Adrenal gland (tissue), 9 donors: ENCODE measurements at regions not wholly inside any gene's neighbourhood (a gene's known extent, or its start where the extent isn't known, plus 50 kb on each side); places are given as distances from the start of the nearest gene placed in this dataset.

Experiments used
- DNase-seq, 7 donors: peaks; one replicate each; pipeline ENCODE4 v3.0.0-alpha.2; 2019 to 2020
- H3K27ac ChIP-seq, 5 donors: fragments of 200-600 bp; sonication (generic) in 4 of 5; 1 replicate in 3 of 5; 2 replicates in 2 of 5; pipeline versions ENCODE4 v1.5.1 to v1.8.0; 2016 to 2020; ENCODE audit warnings: mild to moderate bottlenecking in 1 of 5
- H3K27me3 ChIP-seq: fragments of 200-600 bp; 2 replicates; pipeline ENCODE4 v1.8.0; 2021
- H3K36me3 ChIP-seq, 2 donors: fragments of 200-600 bp; replicated peaks in 1 of 2; 1 replicate in 1 of 2; 2 replicates in 1 of 2; pipeline versions ENCODE4 v1.5.1 to v1.8.0; 2018 to 2022
- H3K4me1 ChIP-seq, 2 donors: fragments of 200-600 bp; replicated peaks in 1 of 2; 1 replicate in 1 of 2; 2 replicates in 1 of 2; pipeline versions ENCODE4 v1.5.1 to v1.8.0; 2018 to 2021
- H3K4me3 ChIP-seq, 4 donors: fragments of 200-600 bp; sonication (generic) in 3 of 4; one replicate each; pipeline ENCODE4 v1.5.1; 2016 to 2018
- H3K9me3 ChIP-seq, 3 donors: fragments of 200-600 bp; sonication (generic) in 1 of 3; replicated peaks in 1 of 3; 1 replicate in 2 of 3; 2 replicates in 1 of 3; pipeline versions ENCODE4 v1.5.1 to v1.8.0; 2016 to 2021
- POLR2A ChIP-seq, 2 donors: fragments of 450-650 bp; IDR thresholded peaks; one replicate each; pipeline ENCODE4 v1.6.1; 2017; ENCODE audit warnings: antibody characterized with exemption in 2 of 2, mild to moderate bottlenecking in 2 of 2, moderate library complexity in 1 of 2
- WGBS, 4 donors: extraction: QIAGEN DNeasy Blood & Tissue Kit in 2 of 4; methylation state at CpG; one replicate each; pipeline versions ENCODE4 v1.1.5 to v1.1.7; 2013 to 2017; 5-methylcytosine and 5-hydroxymethylcytosine counted together
- intact Hi-C, 2 donors: fragments of 100-400 bp; cut with DNase I; formaldehyde crosslinking; loops; one replicate each; pipeline versions ENCODE4 v1.14.1 to v1.15.0; 2022 to 2023
- TF ChIP-seq, protein P1 (sequence below), 6 experiments: fragments of 450-650 bp in 4 of 6; fragments of 200-600 bp in 2 of 6; sonication (generic) in 1 of 6; IDR thresholded peaks; 1 replicate in 5 of 6; 2 replicates in 1 of 6; pipeline versions ENCODE4 v1.5.1 to v1.8.0; 2016 to 2021; ENCODE audit warnings: antibody characterized with exemption in 6 of 6, mild to moderate bottlenecking in 2 of 6, moderate library complexity in 1 of 6
- donor health status: healthy with polysubstance abuse.
- donor health status: Bipolar disorder and iron deficiency.
- donor health status: DM: yes; HTN: yes; CAD: no.
- donor health status: DM: no; HTN: no; CAD: no.
- donor health status: DM: no; HTN: no; CAD: no.

DNA sequence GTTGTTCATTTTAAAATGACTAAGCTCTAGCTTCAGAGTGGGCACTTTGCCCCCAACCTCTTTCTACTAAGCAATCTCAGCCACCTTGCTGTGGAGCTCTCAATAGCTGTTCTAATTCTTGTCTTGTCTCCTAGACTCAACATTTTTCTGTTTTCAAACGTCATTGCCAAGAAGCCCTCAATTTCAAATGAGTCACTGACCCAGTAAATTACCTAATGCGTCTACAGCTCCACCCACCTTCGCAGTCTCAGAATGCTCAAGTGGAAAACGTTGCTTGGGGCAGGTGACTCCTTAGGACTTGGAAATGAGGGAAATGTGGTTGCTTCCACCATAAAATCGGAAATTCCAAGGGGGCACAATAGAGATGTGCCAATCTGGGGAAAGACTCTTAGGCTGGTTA lies 59.0 kb downstream of the ING2 start:
- Histone ChIP-seq H3K9me3 (no peaks in the 10 kb centered on the region), H3K4me1 (peaks cover 0 to 10% of the 10 kb centered on the region in 2 donors), H3K4me3 (no peak overlapping the region), H3K27me3 (no peaks in the 10 kb centered on the region), H3K27ac (peak overlapping the region; percentile 18 to 84 (median 65)), H3K36me3 (no peaks in the 10 kb centered on the region)
- 37 to 52% (median 47%) methylated on average over 5 of the region's 5 CpGs for WGBS, 4 donors
- DNase-seq, result peak; percentile 69 to 87 (median 80)
- TF ChIP-seq, protein P1, sequence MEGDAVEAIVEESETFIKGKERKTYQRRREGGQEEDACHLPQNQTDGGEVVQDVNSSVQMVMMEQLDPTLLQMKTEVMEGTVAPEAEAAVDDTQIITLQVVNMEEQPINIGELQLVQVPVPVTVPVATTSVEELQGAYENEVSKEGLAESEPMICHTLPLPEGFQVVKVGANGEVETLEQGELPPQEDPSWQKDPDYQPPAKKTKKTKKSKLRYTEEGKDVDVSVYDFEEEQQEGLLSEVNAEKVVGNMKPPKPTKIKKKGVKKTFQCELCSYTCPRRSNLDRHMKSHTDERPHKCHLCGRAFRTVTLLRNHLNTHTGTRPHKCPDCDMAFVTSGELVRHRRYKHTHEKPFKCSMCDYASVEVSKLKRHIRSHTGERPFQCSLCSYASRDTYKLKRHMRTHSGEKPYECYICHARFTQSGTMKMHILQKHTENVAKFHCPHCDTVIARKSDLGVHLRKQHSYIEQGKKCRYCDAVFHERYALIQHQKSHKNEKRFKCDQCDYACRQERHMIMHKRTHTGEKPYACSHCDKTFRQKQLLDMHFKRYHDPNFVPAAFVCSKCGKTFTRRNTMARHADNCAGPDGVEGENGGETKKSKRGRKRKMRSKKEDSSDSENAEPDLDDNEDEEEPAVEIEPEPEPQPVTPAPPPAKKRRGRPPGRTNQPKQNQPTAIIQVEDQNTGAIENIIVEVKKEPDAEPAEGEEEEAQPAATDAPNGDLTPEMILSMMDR (IDR thresholded peaks at IDR 0.05), result peak in 1 of 6 experiments; percentile 16
- peak in 1 of 2 donors; percentile 58 for TF ChIP-seq POLR2A (IDR thresholded peaks at IDR 0.05)
- intact Hi-C loops, result no loop called here

DNA sequence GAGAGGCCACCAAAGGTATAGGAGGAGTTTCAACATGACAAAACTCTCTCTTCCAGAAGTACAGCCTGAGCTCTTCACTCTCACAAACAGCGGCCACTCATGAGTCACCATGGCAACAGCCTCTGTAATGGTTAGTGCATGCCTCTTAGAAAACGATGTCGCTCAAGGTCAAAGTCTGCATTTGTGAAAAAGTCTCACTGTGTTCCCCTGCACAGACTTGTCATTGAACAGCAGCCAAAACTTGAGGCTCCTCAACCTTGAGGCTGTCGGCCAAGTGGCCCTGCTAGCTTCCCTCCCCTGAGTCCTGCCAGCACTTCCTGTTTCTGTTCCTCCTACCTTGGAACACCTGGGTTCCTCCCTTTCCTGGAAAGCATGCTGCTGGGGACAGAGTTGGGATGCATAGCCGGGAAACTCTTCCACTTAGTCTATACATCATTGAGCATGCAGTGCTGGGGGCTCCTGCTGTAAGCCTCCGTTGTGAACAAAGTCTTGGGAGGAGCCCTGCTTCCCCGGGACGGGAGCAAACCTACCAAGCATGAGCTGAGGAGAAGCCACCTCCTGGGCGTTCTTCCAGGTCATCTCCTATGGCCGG lies 66.6 kb downstream of the ING2 start:
- DNase-seq, result peak; percentile 79 to 95 (median 91)

DNA sequence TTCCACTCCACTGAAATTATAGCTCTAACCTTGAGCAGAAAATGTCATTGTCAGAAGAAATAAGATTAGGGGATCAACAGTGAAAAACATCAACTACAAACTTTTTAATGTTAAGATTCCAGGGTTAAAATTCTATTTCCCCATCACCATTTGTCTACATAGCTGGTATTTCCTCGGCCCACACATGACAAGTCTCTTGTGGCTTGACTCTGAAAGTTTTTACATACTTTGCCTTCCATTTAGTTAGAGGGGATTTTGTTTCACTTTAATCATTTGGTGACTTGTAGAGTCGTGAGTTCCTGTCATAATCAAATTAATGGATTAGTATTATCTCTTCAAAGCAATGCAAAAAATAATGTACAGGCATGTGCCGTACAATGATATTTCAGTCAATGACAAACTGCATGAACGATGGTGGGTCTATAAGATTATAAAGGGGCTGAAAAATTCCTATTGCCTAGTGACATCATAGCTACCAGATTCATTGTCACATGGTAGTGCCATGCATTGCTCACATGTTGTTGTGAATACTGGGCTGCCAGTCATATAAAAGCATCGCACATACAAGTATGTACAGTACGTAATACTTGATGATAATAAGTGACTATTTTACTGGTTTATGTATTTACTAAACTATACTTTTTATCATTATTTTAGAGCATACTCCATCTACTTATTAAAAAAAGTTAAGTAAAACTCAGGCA lies 72.0 kb downstream of the ING2 start:
- Histone ChIP-seq H3K4me1 (peaks cover 0 to 11% of the 10 kb centered on the region in 2 donors), H3K9me3 (peaks cover 0 to 16% (median 0%) of the 10 kb centered on the region in 3 donors), H3K27ac (peak overlapping the region; percentile 13 to 79 (median 50)), H3K4me3 (no peak overlapping the region), H3K36me3 (no peaks in the 10 kb centered on the region), H3K27me3 (no peaks in the 10 kb centered on the region)
- intact Hi-C loops, result no loop called here
- no peak for DNase-seq
- TF ChIP-seq, protein P1 (IDR thresholded peaks at IDR 0.05), result no peak
- no peak for TF ChIP-seq POLR2A (IDR thresholded peaks at IDR 0.05)
- 50 to 58% (median 52%) methylated on average over 6 of the region's 6 CpGs for WGBS, 4 donors

More for the DNA sequence above, 66.6 kb downstream of the ING2 start:
- no peak for TF ChIP-seq POLR2A (IDR thresholded peaks at IDR 0.05)
- TF ChIP-seq, protein P1 (IDR thresholded peaks at IDR 0.05), result no peak
- peaks cover 0 to 13% of the 10 kb centered on the region in 2 donors for H3K4me1 ChIP-seq
- intact Hi-C loops, result no loop called here
- WGBS, 4 donors, result 26 to 31% (median 29%) methylated on average over 7 to 10 of the region's 10 CpGs
- H3K9me3 ChIP-seq, result no peaks in the 10 kb centered on the region
- no peaks in the 10 kb centered on the region for H3K27me3 ChIP-seq
- H3K27ac ChIP-seq, result peak overlapping the region in 4 of 5 donors; percentile 59 to 80 (median 70)
- no peaks in the 10 kb centered on the region for H3K36me3 ChIP-seq
- peak overlapping the region in 1 of 4 donors; percentile 24 for H3K4me3 ChIP-seq

DNA sequence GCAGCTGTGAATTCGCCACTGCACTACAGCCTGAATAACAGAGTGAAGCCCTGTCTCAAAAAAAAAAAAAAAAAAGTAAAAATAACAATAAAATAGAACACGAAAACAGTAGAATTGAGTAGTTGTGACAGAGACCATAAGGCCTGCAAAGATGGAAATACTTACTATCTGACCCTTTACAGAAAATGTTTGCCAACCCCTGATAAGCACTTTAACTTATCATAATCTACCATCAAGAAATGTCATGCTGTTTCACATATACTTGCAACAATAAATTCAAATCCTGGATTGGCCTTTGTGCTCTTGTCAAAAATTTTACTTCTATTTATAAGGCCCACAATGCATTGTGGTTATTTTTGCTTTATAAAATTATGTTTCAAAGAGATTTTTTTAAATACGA lies 75.5 kb downstream of the ING2 start:
- H3K36me3 ChIP-seq, result no peaks in the 10 kb centered on the region

More for the DNA sequence above, 75.5 kb downstream of the ING2 start:
- H3K4me3 ChIP-seq, result no peak overlapping the region
- H3K27ac ChIP-seq, result no peak overlapping the region
- H3K9me3 ChIP-seq, result peaks cover 0 to 16% (median 0%) of the 10 kb centered on the region in 3 donors
- TF ChIP-seq POLR2A (IDR thresholded peaks at IDR 0.05), result no peak
- TF ChIP-seq, protein P1 (IDR thresholded peaks at IDR 0.05), result no peak
- peaks cover 0 to 7% of the 10 kb centered on the region in 2 donors for H3K4me1 ChIP-seq
- WGBS, 4 donors, result 79 to 96% (median 87%) methylated on average over 3 of the region's 3 CpGs
- no peaks in the 10 kb centered on the region for H3K27me3 ChIP-seq
- intact Hi-C loops, result no loop called here
- DNase-seq, result no peak
